ACC112 (cell line): ENCODE measurements at regions not wholly inside any gene's neighbourhood (a gene's known extent, or its start where the extent isn't known, plus 50 kb on each side); places are given as distances from the start of the nearest gene placed in this dataset.
"Not testable (repeated sequence)": the region's sequence is repeated elsewhere in the genome, so short reads cannot be mapped to it uniquely, and the experiment has no call there.

Experiments used
- H2AFZ ChIP-seq: fragments of 200-600 bp; sonication (generic); one replicate; pipeline ENCODE4 v1.6.0; 2017; ENCODE audit warnings: antibody characterized with exemption, low read length; ENCODE audit not compliant: unreplicated experiment
- H3K27ac ChIP-seq: fragments of 200-600 bp; sonication (generic); 2 replicates; pipeline ENCODE4 v1.5.1; 2014; ENCODE audit warnings: low read depth, mild to moderate bottlenecking, antibody characterized with exemption, low read length, moderate library complexity
- H3K27me3 ChIP-seq: fragments of 200-600 bp; sonication (generic); 2 replicates; pipeline ENCODE4 v1.6.1; 2014; ENCODE audit warnings: mild to moderate bottlenecking, antibody characterized with exemption, low read length, moderate library complexity, mixed read lengths; ENCODE audit not compliant: insufficient read depth
- H3K36me3 ChIP-seq: fragments of 200-600 bp; sonication (generic); 2 replicates; pipeline ENCODE4 v1.6.1; 2016; ENCODE audit warnings: mild to moderate bottlenecking, antibody characterized with exemption, low read length, moderate library complexity, mixed read lengths; ENCODE audit not compliant: insufficient read depth
- H3K4me1 ChIP-seq: fragments of 200-600 bp; sonication (generic); one replicate; pipeline ENCODE4 v1.6.1; 2016; ENCODE audit warnings: low read length, mixed read lengths; ENCODE audit not compliant: insufficient read depth, unreplicated experiment, control insufficient read depth
- H3K4me3 ChIP-seq: fragments of 200-600 bp; sonication (generic); 2 replicates; pipeline ENCODE4 v1.5.1; 2014; ENCODE audit warnings: mild to moderate bottlenecking, low read depth, low read length
- H3K79me2 ChIP-seq: fragments of 200-600 bp; sonication (generic); one replicate; pipeline ENCODE4 v1.6.0; 2016; ENCODE audit warnings: low read length; ENCODE audit not compliant: control insufficient read depth, unreplicated experiment, insufficient read depth

DNA sequence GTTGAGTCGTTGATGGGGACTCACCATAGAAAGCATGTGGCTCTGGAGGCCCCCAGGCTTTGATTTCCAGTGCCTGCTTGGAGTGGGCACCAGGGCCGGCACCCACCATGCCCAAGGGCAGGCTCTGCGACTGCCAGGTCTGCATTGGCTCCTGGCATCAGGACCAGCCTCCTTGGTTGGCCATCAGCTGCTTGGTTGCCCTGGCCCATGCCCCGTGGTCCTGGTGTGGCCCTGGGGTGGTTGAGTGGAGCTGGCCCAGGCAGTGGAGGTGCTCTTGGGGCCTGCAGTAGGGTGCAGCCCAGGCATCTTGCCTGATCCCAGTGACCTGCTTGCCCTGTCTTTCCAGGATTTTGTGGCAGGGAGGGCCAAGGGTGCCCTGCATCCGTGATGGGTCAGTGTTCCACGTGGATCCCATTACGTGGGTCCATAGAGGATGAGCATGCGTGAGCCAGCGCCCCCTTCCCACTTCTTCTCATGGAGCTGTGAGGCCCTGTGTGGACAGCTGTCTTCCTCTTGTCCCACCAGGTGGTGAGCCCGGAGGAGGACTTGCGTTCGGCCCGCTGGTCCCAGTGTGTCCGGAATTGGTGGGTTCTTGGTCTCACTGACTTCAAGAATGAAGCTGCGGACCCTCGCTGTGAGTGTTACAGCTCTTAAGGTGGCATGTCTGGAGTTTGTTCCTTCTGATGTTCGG lies 187.0 kb downstream of the UBE3A start:
- no peak overlapping the region for H2AFZ ChIP-seq
- H3K79me2 ChIP-seq: no peaks in the 10 kb centered on the region
- H3K4me1 ChIP-seq: no peaks in the 10 kb centered on the region
- H3K27ac ChIP-seq: no peak overlapping the region
- no peaks in the 10 kb centered on the region for H3K27me3 ChIP-seq
- H3K4me3 ChIP-seq: no peak overlapping the region
- no peaks in the 10 kb centered on the region for H3K36me3 ChIP-seq

DNA sequence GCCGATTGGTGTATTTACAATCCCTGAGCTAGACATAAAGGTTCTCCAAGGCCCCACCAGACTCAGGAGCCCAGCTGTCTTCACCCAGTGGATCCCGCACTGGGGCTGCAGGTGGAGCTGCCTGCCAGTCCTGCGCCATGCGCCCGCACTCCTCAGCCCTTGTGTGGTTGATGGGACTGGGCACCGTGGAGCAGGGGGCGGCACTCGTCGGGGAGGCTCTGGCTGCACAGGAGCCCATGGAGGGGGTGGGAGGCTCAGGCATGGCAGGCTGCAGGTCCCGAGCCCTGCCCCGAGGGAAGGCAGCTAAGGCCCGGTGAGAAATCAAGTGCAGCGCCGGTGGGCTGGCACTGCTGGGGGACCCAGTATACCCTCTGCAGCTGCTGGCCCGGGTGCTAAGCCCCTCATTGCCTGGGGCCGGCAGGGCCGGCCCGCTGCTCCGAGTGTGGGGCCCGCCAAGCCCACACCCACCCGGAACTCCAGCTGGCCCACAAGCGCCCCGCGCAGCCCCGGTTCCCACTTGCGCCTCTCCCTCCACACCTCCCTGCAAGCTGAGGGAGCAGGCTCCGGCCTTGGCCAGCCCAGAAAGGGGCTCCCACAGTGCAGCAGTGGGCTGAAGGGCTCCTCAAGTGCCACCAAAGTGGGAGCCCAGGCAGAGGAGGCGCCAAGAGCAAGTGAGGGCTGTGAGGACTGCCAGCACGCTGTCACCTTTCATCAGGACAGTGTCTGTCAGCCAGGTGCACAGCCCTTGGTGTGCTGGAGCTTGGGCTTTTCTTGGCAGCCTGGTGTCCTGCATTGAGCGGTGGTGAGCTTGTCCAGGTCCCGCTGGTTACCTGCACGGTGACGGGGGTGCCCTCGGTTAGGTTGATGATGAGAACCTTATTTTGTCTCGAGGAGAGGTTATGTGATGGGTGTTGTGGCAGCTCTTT lies 185.5 kb downstream of the UBE3A start:
- not testable (repeated sequence) for H3K4me1 ChIP-seq, H3K27ac ChIP-seq, H3K4me3 ChIP-seq, H2AFZ ChIP-seq, H3K79me2 ChIP-seq, H3K27me3 ChIP-seq, H3K36me3 ChIP-seq

DNA sequence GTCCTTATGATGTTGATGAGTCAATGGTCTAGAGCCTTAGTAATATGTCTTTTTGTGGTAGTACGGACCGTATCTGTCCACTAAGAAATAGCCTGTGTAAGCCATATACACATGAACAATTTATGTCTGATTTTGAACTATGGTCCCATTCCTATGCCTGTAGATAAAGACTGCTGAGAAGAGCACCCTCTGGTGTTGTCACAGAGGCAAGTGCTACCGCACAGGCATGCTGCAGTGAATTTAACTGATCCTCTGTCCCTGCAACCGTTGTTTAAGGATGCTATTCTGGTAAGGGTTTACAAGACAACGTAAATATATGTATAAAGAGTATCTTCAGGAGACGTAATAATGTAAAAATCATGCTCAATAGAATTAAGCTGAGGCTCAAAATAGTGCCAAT lies 170.7 kb downstream of the UBE3A start:
- H3K27ac ChIP-seq: no peak overlapping the region
- no peak overlapping the region for H2AFZ ChIP-seq
- no peaks in the 10 kb centered on the region for H3K27me3 ChIP-seq
- no peaks in the 10 kb centered on the region for H3K4me1 ChIP-seq
- no peaks in the 10 kb centered on the region for H3K36me3 ChIP-seq
- H3K79me2 ChIP-seq: no peaks in the 10 kb centered on the region
- H3K4me3 ChIP-seq: no peak overlapping the region
